GM23338 (cell line): ENCODE measurements at regions not wholly inside any gene's neighbourhood (a gene's known extent, or its start where the extent isn't known, plus 50 kb on each side); places are given as distances from the start of the nearest gene placed in this dataset.

Source experiments
- ATAC-seq: fragments of 200-7000 bp; cut with Tn5 transposase; 3 replicates; pipeline ENCODE4 v1.9.1; 2020
- DNase-seq: peaks from one replicate; pipeline ENCODE4 v3.0.0-alpha.2; 2015; ENCODE audit warnings: low spot score
- H2AFZ ChIP-seq: fragments of 200-600 bp; sonication (generic); 2 replicates; pipeline ENCODE4 v1.8.0; 2016; ENCODE audit warnings: antibody characterized with exemption, mild to moderate bottlenecking, moderate library complexity
- H3F3A ChIP-seq: fragments of 200-600 bp; sonication (generic); replicated peaks from 2 replicates; pipeline ENCODE4 v1.8.0; 2017; ENCODE audit warnings: antibody characterized with exemption, mixed run types, low read depth
- H3K27ac ChIP-seq: fragments of 200-600 bp; sonication (generic); 2 replicates; pipeline ENCODE4 v1.6.1; 2016; ENCODE audit warnings: low read depth
- H3K27me3 ChIP-seq: fragments of 200-600 bp; sonication (generic); 2 replicates; pipeline ENCODE4 v1.8.0; 2016; ENCODE audit warnings: mild to moderate bottlenecking, mixed run types, moderate library complexity; ENCODE audit not compliant: insufficient read depth
- H3K36me3 ChIP-seq: fragments of 200-600 bp; sonication (generic); 2 replicates; pipeline ENCODE4 v1.8.0; 2016; ENCODE audit warnings: mild to moderate bottlenecking; ENCODE audit not compliant: insufficient read depth
- H3K4me1 ChIP-seq: fragments of 200-600 bp; sonication (generic); 2 replicates; pipeline ENCODE4 v1.8.0; 2016; ENCODE audit warnings: mild to moderate bottlenecking, moderate library complexity; ENCODE audit not compliant: insufficient read depth
- H3K4me2 ChIP-seq: fragments of 200-600 bp; sonication (generic); 2 replicates; pipeline ENCODE4 v1.7.1; 2017; ENCODE audit warnings: mixed run types
- H3K4me3 ChIP-seq: fragments of 200-600 bp; sonication (generic); 2 replicates; pipeline ENCODE4 v1.6.1; 2016; ENCODE audit warnings: mixed run types
- H3K79me2 ChIP-seq: fragments of 200-600 bp; sonication (generic); replicated peaks from 2 replicates; pipeline ENCODE4 v1.8.0; 2017; ENCODE audit warnings: mild to moderate bottlenecking; ENCODE audit not compliant: insufficient read depth
- H3K9me2 ChIP-seq: fragments of 200-600 bp; sonication (generic); 2 replicates; pipeline ENCODE4 v1.8.0; 2017; ENCODE audit not compliant: insufficient read depth
- H4K20me1 ChIP-seq: fragments of 200-600 bp; sonication (generic); replicated peaks from 2 replicates; pipeline ENCODE4 v1.8.0; 2017; ENCODE audit warnings: mild to moderate bottlenecking; ENCODE audit not compliant: insufficient read depth
- H3K27ac Mint-ChIP-seq: 2 replicates; pipeline ENCODE4 v1.8.0; 2020; ENCODE audit warnings: inconsistent platforms, mild to moderate bottlenecking, moderate library complexity, mixed read lengths
- H3K27me3 Mint-ChIP-seq: 3 replicates; pipeline ENCODE4 v1.8.0; 2022; ENCODE audit warnings: low read depth, mild to moderate bottlenecking, moderate library complexity, mixed read lengths, inconsistent platforms; ENCODE audit not compliant: insufficient read depth, poor library complexity
- H3K36me3 Mint-ChIP-seq: 3 replicates; pipeline ENCODE4 v1.8.0; 2021; ENCODE audit warnings: low read depth, mild to moderate bottlenecking, inconsistent platforms, moderate library complexity, mixed read lengths
- H3K4me1 Mint-ChIP-seq: 3 replicates; pipeline ENCODE4 v1.8.0; 2020; ENCODE audit warnings: mild to moderate bottlenecking, inconsistent platforms, mixed read lengths
- H3K4me3 Mint-ChIP-seq: 3 replicates; pipeline ENCODE4 v1.8.0; 2021; ENCODE audit warnings: moderate library complexity, mild to moderate bottlenecking, inconsistent platforms, mixed read lengths
- H3K9me3 Mint-ChIP-seq: 3 replicates; pipeline ENCODE4 v1.8.0; 2020; ENCODE audit warnings: moderate library complexity, mild to moderate bottlenecking, inconsistent platforms, mixed read lengths
- CREB1 ChIP-seq: fragments of 250-450 bp; sonication (Bioruptor Pico); IDR thresholded peaks from 2 replicates; pipeline ENCODE4 v1.5.0; 2020; ENCODE audit warnings: low read depth, mild to moderate bottlenecking, moderate library complexity
- EZH2 ChIP-seq: fragments of 200-600 bp; sonication (generic); IDR thresholded peaks from one replicate; pipeline ENCODE4 v1.8.0; 2017; ENCODE audit warnings: antibody characterized with exemption, mild to moderate bottlenecking, low read depth; ENCODE audit not compliant: unreplicated experiment
- EZH2phosphoT487 ChIP-seq: fragments of 200-600 bp; sonication (generic); IDR thresholded peaks from one replicate; pipeline ENCODE4 v1.8.1; 2018; ENCODE audit warnings: antibody characterized with exemption; ENCODE audit not compliant: unreplicated experiment
- JUNB ChIP-seq: IDR thresholded peaks from one replicate; pipeline ENCODE4 v1.6.1; 2016; ENCODE audit warnings: antibody characterized with exemption; ENCODE audit not compliant: unreplicated experiment
- NANOG ChIP-seq: IDR thresholded peaks from 2 replicates; pipeline ENCODE4 v1.6.1; 2016; ENCODE audit warnings: antibody characterized with exemption, borderline replicate concordance
- POLR2AphosphoS5 ChIP-seq: IDR thresholded peaks from 2 replicates; pipeline ENCODE4 v1.6.1; 2016; ENCODE audit warnings: antibody characterized with exemption, low read depth
- STAT1 ChIP-seq: IDR thresholded peaks from one replicate; pipeline ENCODE4 v1.6.1; 2016; ENCODE audit warnings: antibody characterized with exemption; ENCODE audit not compliant: unreplicated experiment
- ZNF114 ChIP-seq: fragments of 250-450 bp; sonication (Bioruptor Pico); IDR thresholded peaks from 2 replicates; pipeline ENCODE4 v1.5.0; 2020; ENCODE audit warnings: mild to moderate bottlenecking, moderate library complexity
- ZNF331 ChIP-seq: fragments of 250-450 bp; sonication (Bioruptor Pico); IDR thresholded peaks from 2 replicates; pipeline ENCODE4 v1.5.0; 2020; ENCODE audit warnings: low read depth, mild to moderate bottlenecking, moderate library complexity
- TF ChIP-seq, protein P1 (sequence below), 2 experiments: fragments of 200-600 bp in 1 of 2; sonication (generic) in 1 of 2; conservative IDR thresholded peaks; 2 replicates each; pipeline versions ENCODE4 v1.5.1 to v1.6.1; 2016 to 2017; ENCODE audit warnings: antibody characterized with exemption in 2 of 2, low read depth in 2 of 2, mild to moderate bottlenecking in 2 of 2, moderate library complexity in 1 of 2
- TF ChIP-seq, protein P2 (sequence below): fragments of 250-450 bp; sonication (Bioruptor Pico); IDR thresholded peaks from 2 replicates; pipeline ENCODE4 v1.5.0; 2020; ENCODE audit warnings: mild to moderate bottlenecking, moderate library complexity

DNA sequence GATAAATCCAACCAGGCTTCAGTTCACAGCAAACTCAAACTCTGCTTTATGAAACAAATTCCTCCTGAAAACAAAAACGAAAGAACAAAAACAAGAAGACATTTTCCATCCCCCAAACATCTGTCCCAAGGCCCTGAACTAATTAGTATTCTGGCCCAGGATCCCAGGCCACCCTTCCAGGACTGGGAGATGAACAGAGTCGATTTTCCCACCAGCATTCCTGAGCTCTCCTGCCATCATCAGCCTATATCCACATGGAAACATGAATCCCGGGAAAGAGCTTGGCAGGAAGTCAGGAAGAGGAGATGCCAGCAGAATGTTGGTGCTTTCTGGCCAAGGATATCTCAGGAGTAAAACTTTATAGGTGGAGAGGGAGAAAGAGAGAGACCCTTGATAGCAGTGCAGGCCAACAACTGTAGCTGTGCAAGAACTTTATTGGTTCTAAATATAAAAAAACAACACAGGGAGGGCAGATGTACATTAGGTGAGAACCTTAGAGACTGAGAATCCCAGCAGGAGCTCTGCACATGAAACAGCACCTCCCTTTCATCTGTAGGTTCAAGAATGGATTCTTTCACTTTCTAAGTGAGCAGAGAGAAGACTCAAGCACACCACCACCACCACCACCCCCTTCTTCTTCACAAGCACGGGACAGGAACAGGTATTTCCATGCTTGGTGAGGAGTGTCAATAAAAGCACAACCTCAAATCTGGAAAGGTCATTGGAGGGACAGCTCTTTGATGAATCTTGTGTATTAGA lies 190.7 kb upstream of the TAS2R1 start:
- Mint-ChIP-seq H3K36me3 (no peaks in the 10 kb centered on the region), H3K27me3 (no peaks in the 10 kb centered on the region), H3K4me1 (no peaks in the 10 kb centered on the region), H3K4me3 (no peak overlapping the region), H3K27ac (no peak overlapping the region), H3K9me3 (no peaks in the 10 kb centered on the region)
- ATAC-seq (no peak), DNase-seq (no peak)
- H3K27ac ChIP-seq: no peak overlapping the region
- no peaks in the 10 kb centered on the region for H3K4me1 ChIP-seq
- no peak for TF ChIP-seq STAT1
- TF ChIP-seq EZH2: no peak
- no peak for TF ChIP-seq POLR2AphosphoS5
- no peaks in the 10 kb centered on the region; the same call in 1 of the 2 replicates for H3K9me2 ChIP-seq
- H3K4me2 ChIP-seq: no peak overlapping the region
- H4K20me1 ChIP-seq: no peaks in the 10 kb centered on the region
- no peaks in the 10 kb centered on the region for H3K36me3 ChIP-seq
- H3K79me2 ChIP-seq: no peaks in the 10 kb centered on the region
- no peaks in the 10 kb centered on the region for H3K27me3 ChIP-seq
- H3F3A ChIP-seq: no peaks in the 10 kb centered on the region
- no peak overlapping the region for H3K4me3 ChIP-seq
- H2AFZ ChIP-seq: no peak overlapping the region; the same call in 1 of the 2 replicates

DNA sequence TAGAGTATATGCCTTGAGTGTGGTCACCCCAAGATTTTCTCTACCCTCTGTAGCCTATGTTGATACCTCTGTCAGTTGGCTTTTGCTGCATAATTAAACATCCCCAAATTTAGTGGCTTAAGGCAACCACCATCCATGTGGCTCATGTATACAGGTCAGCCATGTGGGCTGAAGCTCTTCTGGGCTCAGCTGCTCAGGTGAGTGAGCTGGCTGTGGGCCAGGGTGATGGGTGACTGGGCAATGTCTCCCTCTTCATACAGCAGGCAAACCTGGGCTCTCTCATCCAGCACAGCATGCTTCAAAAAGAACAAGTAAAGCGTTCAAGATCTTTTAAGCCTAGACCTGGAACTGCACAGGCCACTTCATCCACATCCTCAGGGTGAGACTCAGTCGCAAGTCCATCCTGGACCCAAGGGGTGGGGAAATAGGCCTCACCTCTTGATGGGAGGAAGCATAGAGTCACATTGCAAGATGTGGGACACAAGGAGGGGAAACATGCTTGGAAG lies 188.2 kb upstream of the TAS2R1 start:
- DNase-seq: no peak
- H3K4me1 Mint-ChIP-seq: no peaks in the 10 kb centered on the region
- Histone ChIP-seq H2AFZ (no peak overlapping the region), H3F3A (no peaks in the 10 kb centered on the region), H4K20me1 (no peaks in the 10 kb centered on the region), H3K9me2 (peaks cover under 1% of the 10 kb centered on the region), H3K4me2 (no peak overlapping the region), H3K4me3 (no peak overlapping the region), H3K36me3 (no peaks in the 10 kb centered on the region), H3K79me2 (no peaks in the 10 kb centered on the region), H3K27me3 (no peaks in the 10 kb centered on the region), H3K27ac (no peak overlapping the region), H3K4me1 (no peaks in the 10 kb centered on the region)
- H3K9me3 Mint-ChIP-seq: no peaks in the 10 kb centered on the region
- no peaks in the 10 kb centered on the region for H3K36me3 Mint-ChIP-seq
- H3K27ac Mint-ChIP-seq: no peak overlapping the region
- ATAC-seq: no peak
- no peak overlapping the region for H3K4me3 Mint-ChIP-seq
- no peaks in the 10 kb centered on the region for H3K27me3 Mint-ChIP-seq
- TF ChIP-seq, protein P1, sequence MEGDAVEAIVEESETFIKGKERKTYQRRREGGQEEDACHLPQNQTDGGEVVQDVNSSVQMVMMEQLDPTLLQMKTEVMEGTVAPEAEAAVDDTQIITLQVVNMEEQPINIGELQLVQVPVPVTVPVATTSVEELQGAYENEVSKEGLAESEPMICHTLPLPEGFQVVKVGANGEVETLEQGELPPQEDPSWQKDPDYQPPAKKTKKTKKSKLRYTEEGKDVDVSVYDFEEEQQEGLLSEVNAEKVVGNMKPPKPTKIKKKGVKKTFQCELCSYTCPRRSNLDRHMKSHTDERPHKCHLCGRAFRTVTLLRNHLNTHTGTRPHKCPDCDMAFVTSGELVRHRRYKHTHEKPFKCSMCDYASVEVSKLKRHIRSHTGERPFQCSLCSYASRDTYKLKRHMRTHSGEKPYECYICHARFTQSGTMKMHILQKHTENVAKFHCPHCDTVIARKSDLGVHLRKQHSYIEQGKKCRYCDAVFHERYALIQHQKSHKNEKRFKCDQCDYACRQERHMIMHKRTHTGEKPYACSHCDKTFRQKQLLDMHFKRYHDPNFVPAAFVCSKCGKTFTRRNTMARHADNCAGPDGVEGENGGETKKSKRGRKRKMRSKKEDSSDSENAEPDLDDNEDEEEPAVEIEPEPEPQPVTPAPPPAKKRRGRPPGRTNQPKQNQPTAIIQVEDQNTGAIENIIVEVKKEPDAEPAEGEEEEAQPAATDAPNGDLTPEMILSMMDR (conservative IDR thresholded peaks at IDR 0.05; ENCODE audit: low read depth in 2 of 2): no peak
- no peak for TF ChIP-seq CREB1
- no peak for TF ChIP-seq NANOG
- TF ChIP-seq JUNB: no peak
- TF ChIP-seq, protein P2, sequence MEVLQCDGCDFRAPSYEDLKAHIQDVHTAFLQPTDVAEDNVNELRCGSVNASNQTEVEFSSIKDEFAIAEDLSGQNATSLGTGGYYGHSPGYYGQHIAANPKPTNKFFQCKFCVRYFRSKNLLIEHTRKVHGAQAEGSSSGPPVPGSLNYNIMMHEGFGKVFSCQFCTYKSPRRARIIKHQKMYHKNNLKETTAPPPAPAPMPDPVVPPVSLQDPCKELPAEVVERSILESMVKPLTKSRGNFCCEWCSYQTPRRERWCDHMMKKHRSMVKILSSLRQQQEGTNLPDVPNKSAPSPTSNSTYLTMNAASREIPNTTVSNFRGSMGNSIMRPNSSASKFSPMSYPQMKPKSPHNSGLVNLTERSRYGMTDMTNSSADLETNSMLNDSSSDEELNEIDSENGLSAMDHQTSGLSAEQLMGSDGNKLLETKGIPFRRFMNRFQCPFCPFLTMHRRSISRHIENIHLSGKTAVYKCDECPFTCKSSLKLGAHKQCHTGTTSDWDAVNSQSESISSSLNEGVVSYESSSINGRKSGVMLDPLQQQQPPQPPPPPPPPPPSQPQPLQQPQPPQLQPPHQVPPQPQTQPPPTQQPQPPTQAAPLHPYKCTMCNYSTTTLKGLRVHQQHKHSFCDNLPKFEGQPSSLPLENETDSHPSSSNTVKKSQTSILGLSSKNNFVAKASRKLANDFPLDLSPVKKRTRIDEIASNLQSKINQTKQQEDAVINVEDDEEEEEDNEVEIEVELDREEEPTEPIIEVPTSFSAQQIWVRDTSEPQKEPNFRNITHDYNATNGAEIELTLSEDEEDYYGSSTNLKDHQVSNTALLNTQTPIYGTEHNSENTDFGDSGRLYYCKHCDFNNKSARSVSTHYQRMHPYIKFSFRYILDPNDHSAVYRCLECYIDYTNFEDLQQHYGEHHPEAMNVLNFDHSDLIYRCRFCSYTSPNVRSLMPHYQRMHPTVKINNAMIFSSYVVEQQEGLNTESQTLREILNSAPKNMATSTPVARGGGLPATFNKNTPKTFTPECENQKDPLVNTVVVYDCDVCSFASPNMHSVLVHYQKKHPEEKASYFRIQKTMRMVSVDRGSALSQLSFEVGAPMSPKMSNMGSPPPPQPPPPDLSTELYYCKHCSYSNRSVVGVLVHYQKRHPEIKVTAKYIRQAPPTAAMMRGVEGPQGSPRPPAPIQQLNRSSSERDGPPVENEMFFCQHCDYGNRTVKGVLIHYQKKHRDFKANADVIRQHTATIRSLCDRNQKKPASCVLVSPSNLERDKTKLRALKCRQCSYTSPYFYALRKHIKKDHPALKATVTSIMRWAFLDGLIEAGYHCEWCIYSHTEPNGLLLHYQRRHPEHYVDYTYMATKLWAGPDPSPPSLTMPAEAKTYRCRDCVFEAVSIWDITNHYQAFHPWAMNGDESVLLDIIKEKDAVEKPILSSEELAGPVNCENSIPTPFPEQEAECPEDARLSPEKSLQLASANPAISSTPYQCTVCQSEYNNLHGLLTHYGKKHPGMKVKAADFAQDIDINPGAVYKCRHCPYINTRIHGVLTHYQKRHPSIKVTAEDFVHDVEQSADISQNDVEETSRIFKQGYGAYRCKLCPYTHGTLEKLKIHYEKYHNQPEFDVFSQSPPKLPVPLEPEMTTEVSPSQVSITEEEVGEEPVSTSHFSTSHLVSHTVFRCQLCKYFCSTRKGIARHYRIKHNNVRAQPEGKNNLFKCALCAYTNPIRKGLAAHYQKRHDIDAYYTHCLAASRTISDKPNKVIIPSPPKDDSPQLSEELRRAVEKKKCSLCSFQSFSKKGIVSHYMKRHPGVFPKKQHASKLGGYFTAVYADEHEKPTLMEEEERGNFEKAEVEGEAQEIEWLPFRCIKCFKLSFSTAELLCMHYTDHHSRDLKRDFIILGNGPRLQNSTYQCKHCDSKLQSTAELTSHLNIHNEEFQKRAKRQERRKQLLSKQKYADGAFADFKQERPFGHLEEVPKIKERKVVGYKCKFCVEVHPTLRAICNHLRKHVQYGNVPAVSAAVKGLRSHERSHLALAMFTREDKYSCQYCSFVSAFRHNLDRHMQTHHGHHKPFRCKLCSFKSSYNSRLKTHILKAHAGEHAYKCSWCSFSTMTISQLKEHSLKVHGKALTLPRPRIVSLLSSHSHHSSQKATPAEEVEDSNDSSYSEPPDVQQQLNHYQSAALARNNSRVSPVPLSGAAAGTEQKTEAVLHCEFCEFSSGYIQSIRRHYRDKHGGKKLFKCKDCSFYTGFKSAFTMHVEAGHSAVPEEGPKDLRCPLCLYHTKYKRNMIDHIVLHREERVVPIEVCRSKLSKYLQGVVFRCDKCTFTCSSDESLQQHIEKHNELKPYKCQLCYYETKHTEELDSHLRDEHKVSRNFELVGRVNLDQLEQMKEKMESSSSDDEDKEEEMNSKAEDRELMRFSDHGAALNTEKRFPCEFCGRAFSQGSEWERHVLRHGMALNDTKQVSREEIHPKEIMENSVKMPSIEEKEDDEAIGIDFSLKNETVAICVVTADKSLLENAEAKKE (CRISPR knock-in tag): no peak
- TF ChIP-seq ZNF331 (CRISPR knock-in tag): no peak
- no peak for TF ChIP-seq POLR2AphosphoS5
- TF ChIP-seq EZH2phosphoT487: no peak
- TF ChIP-seq EZH2: no peak
- no peak for TF ChIP-seq STAT1
- no peak for TF ChIP-seq ZNF114 (CRISPR knock-in tag)
